Esophagus (tissue), 2 donors: ENCODE measurements at regions not wholly inside any gene's neighbourhood (a gene's known extent, or its start where the extent isn't known, plus 50 kb on each side); places are given as distances from the start of the nearest gene placed in this dataset.

ENCODE experiments used
- H3K27ac ChIP-seq, 2 donors: one replicate each; pipeline ENCODE4 v1.5.1; 2013; ENCODE audit warnings: low read depth in 2 of 2, mild to moderate bottlenecking in 2 of 2, inconsistent platforms in 1 of 2, low read length in 1 of 2, moderate library complexity in 1 of 2
- H3K27me3 ChIP-seq, 2 donors: one replicate each; pipeline ENCODE4 v1.6.1; 2013; ENCODE audit warnings: low read length in 2 of 2, control low read depth in 1 of 2, mild to moderate bottlenecking in 1 of 2; ENCODE audit not compliant: insufficient read depth in 2 of 2, control insufficient read depth in 1 of 2
- H3K36me3 ChIP-seq, 2 donors: one replicate each; pipeline ENCODE4 v1.6.1; 2013; ENCODE audit warnings: low read length in 1 of 2; ENCODE audit not compliant: control insufficient read depth in 2 of 2, insufficient read depth in 2 of 2
- H3K4me1 ChIP-seq, 2 donors: one replicate each; pipeline ENCODE4 v1.6.1; 2013; ENCODE audit warnings: low read length in 1 of 2; ENCODE audit not compliant: control insufficient read depth in 2 of 2, insufficient read depth in 2 of 2
- H3K4me3 ChIP-seq, 2 donors: one replicate each; pipeline ENCODE4 v1.5.1; 2013; ENCODE audit warnings: low read length in 2 of 2, mild to moderate bottlenecking in 2 of 2, low read depth in 1 of 2, moderate library complexity in 1 of 2
- H3K9me3 ChIP-seq, 2 donors: one replicate each; pipeline ENCODE4 v1.6.1; 2013; ENCODE audit warnings: mild to moderate bottlenecking in 2 of 2, low read depth in 1 of 2, low read length in 1 of 2, moderate library complexity in 1 of 2; ENCODE audit not compliant: control insufficient read depth in 2 of 2, insufficient read depth in 1 of 2
- WGBS, 2 donors: extraction: QIAGEN DNeasy Blood & Tissue Kit; methylation state at CpG; one replicate each; pipeline ENCODE4 v1.1.7; 2013; 5-methylcytosine and 5-hydroxymethylcytosine counted together
- donor health status: healthy with polysubstance abuse.
- donor health status: Bipolar disorder and iron deficiency.

DNA sequence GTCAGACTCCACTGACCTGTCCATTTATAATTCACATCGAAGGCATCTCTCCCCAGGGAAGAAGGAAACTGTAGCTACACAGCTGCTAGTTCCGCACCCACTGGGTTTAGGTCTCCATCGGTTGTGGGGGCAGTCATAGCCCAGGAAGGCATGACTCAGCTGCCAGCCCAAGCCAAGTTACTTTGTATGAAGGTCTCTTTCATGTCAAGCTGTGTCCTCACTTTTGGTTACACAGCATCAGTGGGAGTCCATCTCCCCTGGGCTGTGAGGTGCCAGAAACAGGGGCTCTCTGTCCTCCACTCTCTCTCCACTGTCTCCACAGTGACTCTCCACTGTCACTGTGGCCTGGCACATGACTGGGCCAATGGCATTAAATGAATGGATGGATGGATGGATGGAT is 585.2 kb downstream of the BRD1 start:
- WGBS, 2 donors, result 89 to 92% methylated on average over 3 of the region's 3 CpGs
- no peak overlapping the region for H3K27ac ChIP-seq
- H3K9me3 ChIP-seq, result peaks cover 0 to 6% of the 10 kb centered on the region in 2 donors
- no peak overlapping the region for H3K4me3 ChIP-seq
- no peaks in the 10 kb centered on the region for H3K27me3 ChIP-seq
- no peaks in the 10 kb centered on the region for H3K4me1 ChIP-seq
- H3K36me3 ChIP-seq, result no peaks in the 10 kb centered on the region

GRCh38 chr22:49241174-49241851 is 586.4 kb downstream of the BRD1 start:
- H3K27ac ChIP-seq, result no peak overlapping the region
- no peaks in the 10 kb centered on the region for H3K27me3 ChIP-seq
- 79 to 80% methylated on average over 31 of the region's 31 CpGs for WGBS, 2 donors
- H3K36me3 ChIP-seq, result no peaks in the 10 kb centered on the region
- H3K4me1 ChIP-seq, result no peaks in the 10 kb centered on the region
- peaks cover 2 to 6% of the 10 kb centered on the region in 2 donors for H3K9me3 ChIP-seq
- no peak overlapping the region for H3K4me3 ChIP-seq

DNA sequence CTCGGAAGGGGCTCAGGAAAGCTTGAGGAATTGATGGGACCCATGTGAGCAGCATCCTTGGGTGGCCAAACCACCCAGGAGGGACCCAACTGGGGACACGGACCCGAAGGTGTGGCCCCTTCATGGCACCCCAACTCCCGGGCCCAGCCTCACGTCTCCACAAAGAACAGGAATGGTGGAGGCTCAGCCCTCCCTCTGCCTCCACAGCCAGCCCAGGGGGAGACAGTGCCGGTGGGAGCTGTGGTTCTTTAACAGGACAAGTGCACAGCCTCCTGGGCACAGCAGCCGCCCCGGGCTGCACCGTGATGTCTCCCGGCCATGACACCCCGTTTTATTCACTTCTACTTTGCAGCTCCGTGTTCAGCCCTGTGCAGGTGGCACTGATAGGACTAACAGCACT is 587.2 kb downstream of the BRD1 start:
- Histone ChIP-seq H3K36me3 (no peaks in the 10 kb centered on the region), H3K27me3 (no peaks in the 10 kb centered on the region), H3K27ac (no peak overlapping the region), H3K4me1 (no peaks in the 10 kb centered on the region), H3K9me3 (peaks cover 2 to 6% of the 10 kb centered on the region in 2 donors), H3K4me3 (no peak overlapping the region)
- 80% methylated on average over 11 to 12 of the region's 12 CpGs for WGBS, 2 donors

DNA sequence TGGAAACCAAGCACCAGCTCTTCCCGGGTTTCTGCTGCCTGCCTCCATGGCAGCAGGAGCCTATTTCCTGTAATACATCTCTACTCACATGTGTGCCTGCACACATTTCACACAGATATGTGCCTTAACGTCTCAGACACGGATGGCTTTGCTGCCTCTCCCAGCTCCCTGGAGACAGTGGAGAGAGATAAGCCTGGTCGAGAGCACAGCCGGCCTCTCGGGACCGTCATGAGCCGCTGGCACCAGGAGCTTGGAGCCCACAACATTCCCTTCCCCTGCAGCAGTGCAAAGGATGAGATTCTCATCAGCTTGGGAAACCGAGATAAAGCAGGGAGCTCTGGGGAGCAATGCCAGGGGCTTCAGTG is 587.7 kb downstream of the BRD1 start:
- Histone ChIP-seq H3K9me3 (peaks cover 2 to 6% of the 10 kb centered on the region in 2 donors), H3K4me3 (no peak overlapping the region), H3K27me3 (no peaks in the 10 kb centered on the region), H3K27ac (no peak overlapping the region), H3K4me1 (no peaks in the 10 kb centered on the region), H3K36me3 (no peaks in the 10 kb centered on the region)
- 64 to 66% methylated on average over 9 of the region's 9 CpGs for WGBS, 2 donors

DNA sequence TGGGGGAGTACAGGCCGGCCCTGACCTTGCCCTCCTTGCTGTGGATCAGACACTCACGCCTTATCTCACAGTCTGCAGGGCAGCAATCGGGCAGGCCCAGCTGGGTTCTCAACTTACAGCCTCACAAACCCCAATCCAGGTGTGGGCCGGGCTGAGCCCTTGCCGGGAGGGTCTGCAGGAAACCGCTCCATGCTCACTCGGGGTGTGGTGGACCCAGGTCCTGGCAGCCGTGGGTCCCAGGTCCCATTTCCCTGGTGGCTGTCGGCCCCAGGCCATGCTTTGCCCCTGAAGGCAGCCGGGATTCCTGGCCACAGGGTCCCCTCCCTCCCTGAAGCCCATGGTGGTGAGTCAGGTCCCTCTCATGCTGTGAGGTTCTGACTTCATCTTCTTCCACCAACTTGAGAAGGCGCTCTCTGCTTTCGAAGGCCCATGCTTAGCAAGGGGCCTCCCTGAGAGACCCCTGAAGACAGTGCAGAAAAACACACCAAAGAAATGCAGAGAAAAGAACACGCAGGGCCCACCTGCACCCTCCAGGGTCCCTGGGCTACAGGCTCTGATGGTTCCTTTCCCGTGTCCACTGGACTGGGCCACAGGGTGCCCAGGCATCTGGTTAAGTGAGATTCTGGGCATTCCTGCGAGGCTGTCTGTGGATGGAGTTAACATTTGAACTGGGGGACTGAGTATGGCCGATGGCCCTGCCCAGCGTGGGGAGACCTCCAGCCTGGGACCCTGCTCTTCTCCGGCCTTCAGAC is 588.2 kb downstream of the BRD1 start:
- H3K4me1 ChIP-seq, result no peaks in the 10 kb centered on the region
- WGBS, 2 donors, result 71 to 72% methylated on average over 18 of the region's 18 CpGs
- H3K27ac ChIP-seq, result no peak overlapping the region
- no peak overlapping the region for H3K4me3 ChIP-seq
- H3K9me3 ChIP-seq, result peaks cover 2 to 5% of the 10 kb centered on the region in 2 donors
- no peaks in the 10 kb centered on the region for H3K36me3 ChIP-seq
- H3K27me3 ChIP-seq, result no peaks in the 10 kb centered on the region

GRCh38 chr22:49238181-49239141 is 589.2 kb downstream of the BRD1 start:
- Histone ChIP-seq H3K9me3 (peaks cover 0 to 2% of the 10 kb centered on the region in 2 donors), H3K4me3 (no peak overlapping the region), H3K27me3 (no peaks in the 10 kb centered on the region), H3K27ac (no peak overlapping the region), H3K4me1 (no peaks in the 10 kb centered on the region), H3K36me3 (no peaks in the 10 kb centered on the region)
- WGBS, 2 donors, result 70 to 74% methylated on average over 25 of the region's 25 CpGs

- 44 to 49% methylated on average over 7 of the region's 7 CpGs for WGBS, 2 donors
- Histone ChIP-seq H3K4me1 (no peaks in the 10 kb centered on the region), H3K4me3 (no peak overlapping the region), H3K36me3 (no peaks in the 10 kb centered on the region), H3K9me3 (peaks cover 0 to 2% of the 10 kb centered on the region in 2 donors), H3K27me3 (no peaks in the 10 kb centered on the region), H3K27ac (no peak overlapping the region)
Observed at GRCh38 chr22:49237703-49238102, 590.0 kb downstream of the BRD1 start.

- Histone ChIP-seq H3K4me3 (no peak overlapping the region), H3K4me1 (no peaks in the 10 kb centered on the region), H3K36me3 (no peaks in the 10 kb centered on the region), H3K27ac (no peak overlapping the region), H3K27me3 (no peaks in the 10 kb centered on the region), H3K9me3 (peaks cover 0 to 2% of the 10 kb centered on the region in 2 donors)
- 68 to 84% methylated on average over 3 of the region's 3 CpGs for WGBS, 2 donors
Observed at GRCh38 chr22:49237279-49237678, 590.4 kb downstream of the BRD1 start.

GRCh38 chr22:49236541-49237075 is 591.1 kb downstream of the BRD1 start:
- no peaks in the 10 kb centered on the region for H3K27me3 ChIP-seq
- H3K4me1 ChIP-seq, result no peaks in the 10 kb centered on the region
- no peaks in the 10 kb centered on the region for H3K36me3 ChIP-seq
- H3K9me3 ChIP-seq, result peaks cover 0 to 2% of the 10 kb centered on the region in 2 donors
- no peak overlapping the region for H3K27ac ChIP-seq
- no peak overlapping the region for H3K4me3 ChIP-seq
- 83 to 86% methylated on average over 11 of the region's 11 CpGs for WGBS, 2 donors
